ENCODE measurements at regions not wholly inside any gene's neighbourhood (a gene's known extent, or its start where the extent isn't known, plus 50 kb on each side); places are given as distances from the start of the nearest gene placed in this dataset.

DNA sequence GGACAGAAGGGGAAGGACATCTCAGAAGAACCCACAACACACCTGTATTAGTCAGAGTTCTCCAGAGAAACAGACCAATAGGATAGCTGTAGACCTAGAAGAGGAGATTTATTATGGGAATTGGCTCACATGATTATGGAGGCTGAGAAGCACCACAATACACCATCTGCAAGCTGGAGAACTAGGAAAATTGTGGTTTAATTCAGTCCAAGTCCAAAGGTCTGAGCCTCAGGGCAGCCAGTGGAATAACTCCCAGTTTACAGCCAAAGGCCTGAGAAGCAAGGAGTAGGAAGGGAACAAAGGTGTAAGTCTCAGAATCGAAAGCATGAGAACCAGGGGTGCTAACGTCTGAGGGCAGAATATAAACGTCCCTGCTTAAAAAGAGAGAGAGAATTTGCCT, 99.6 kb upstream of the AUTS2 start:
- TF ChIP-seq, protein P1, sequence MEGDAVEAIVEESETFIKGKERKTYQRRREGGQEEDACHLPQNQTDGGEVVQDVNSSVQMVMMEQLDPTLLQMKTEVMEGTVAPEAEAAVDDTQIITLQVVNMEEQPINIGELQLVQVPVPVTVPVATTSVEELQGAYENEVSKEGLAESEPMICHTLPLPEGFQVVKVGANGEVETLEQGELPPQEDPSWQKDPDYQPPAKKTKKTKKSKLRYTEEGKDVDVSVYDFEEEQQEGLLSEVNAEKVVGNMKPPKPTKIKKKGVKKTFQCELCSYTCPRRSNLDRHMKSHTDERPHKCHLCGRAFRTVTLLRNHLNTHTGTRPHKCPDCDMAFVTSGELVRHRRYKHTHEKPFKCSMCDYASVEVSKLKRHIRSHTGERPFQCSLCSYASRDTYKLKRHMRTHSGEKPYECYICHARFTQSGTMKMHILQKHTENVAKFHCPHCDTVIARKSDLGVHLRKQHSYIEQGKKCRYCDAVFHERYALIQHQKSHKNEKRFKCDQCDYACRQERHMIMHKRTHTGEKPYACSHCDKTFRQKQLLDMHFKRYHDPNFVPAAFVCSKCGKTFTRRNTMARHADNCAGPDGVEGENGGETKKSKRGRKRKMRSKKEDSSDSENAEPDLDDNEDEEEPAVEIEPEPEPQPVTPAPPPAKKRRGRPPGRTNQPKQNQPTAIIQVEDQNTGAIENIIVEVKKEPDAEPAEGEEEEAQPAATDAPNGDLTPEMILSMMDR (conservative IDR thresholded peaks at IDR 0.05 in 1 of 2, IDR thresholded peaks at IDR 0.05 in 1 of 2; ENCODE audit: low read depth in 1 of 2, low read length in 2 of 2): no peak
- TF ChIP-seq EZH2 (IDR thresholded peaks at IDR 0.05; ENCODE audit: low read length, missing control alignments): no peak

Data from fibroblast of lung (primary cell).